Gastrocnemius medialis (tissue), 4 donors: ENCODE measurements at regions not wholly inside any gene's neighbourhood (a gene's known extent, or its start where the extent isn't known, plus 50 kb on each side); places are given as distances from the start of the nearest gene placed in this dataset.

Experiments used
- POLR2A ChIP-seq, 2 donors: fragments of 450-650 bp; IDR thresholded peaks; one replicate each; pipeline ENCODE4 v1.6.1; 2017; ENCODE audit warnings: antibody characterized with exemption in 2 of 2, mild to moderate bottlenecking in 2 of 2, moderate library complexity in 2 of 2
- TF ChIP-seq, protein P1 (sequence below), 5 experiments: fragments of 450-650 bp in 3 of 5; fragments of 200-600 bp in 2 of 5; sonication (generic) in 2 of 5; IDR thresholded peaks in 4 of 5; conservative IDR thresholded peaks in 1 of 5; 1 replicate in 4 of 5; 2 replicates in 1 of 5; pipeline ENCODE4 v1.5.1; 2016 to 2019; ENCODE audit warnings: antibody characterized with exemption in 5 of 5, mild to moderate bottlenecking in 3 of 5, moderate library complexity in 3 of 5

DNA sequence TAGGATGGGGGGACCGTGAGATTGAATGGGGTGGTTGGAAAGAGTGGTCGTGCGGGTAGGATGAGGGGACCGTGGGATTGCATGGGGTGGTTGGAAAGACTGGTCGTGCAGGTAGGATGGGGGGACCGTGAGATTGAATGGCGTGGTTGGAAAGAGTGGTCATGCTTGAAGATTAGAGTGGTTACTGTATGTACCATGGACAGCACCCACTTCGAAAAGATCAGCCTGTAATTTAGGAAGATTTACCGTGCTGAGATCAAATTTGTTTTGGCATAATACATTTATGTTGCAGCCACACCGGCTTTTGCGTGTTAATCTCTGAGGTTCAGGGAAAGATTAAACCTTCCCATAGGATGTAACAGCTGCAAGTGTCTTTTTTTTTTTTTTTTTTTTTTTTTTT is 495.2 kb upstream of the ADARB2 start:
- TF ChIP-seq, protein P1, sequence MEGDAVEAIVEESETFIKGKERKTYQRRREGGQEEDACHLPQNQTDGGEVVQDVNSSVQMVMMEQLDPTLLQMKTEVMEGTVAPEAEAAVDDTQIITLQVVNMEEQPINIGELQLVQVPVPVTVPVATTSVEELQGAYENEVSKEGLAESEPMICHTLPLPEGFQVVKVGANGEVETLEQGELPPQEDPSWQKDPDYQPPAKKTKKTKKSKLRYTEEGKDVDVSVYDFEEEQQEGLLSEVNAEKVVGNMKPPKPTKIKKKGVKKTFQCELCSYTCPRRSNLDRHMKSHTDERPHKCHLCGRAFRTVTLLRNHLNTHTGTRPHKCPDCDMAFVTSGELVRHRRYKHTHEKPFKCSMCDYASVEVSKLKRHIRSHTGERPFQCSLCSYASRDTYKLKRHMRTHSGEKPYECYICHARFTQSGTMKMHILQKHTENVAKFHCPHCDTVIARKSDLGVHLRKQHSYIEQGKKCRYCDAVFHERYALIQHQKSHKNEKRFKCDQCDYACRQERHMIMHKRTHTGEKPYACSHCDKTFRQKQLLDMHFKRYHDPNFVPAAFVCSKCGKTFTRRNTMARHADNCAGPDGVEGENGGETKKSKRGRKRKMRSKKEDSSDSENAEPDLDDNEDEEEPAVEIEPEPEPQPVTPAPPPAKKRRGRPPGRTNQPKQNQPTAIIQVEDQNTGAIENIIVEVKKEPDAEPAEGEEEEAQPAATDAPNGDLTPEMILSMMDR (IDR thresholded peaks at IDR 0.05 in 4 of 5, conservative IDR thresholded peaks at IDR 0.05 in 1 of 5) = no peak
- no peak for TF ChIP-seq POLR2A (IDR thresholded peaks at IDR 0.05)
